Endothelial cell of umbilical vein (primary cell): ENCODE measurements at regions not wholly inside any gene's neighbourhood (a gene's known extent, or its start where the extent isn't known, plus 50 kb on each side); places are given as distances from the start of the nearest gene placed in this dataset.

Experiments
- BruUV-seq: library from RNA; stranded (reverse); fragments of 400-500 nt; replicated peaks from 2 replicates; lab custom pipeline; 2021; lab: Mats Ljungman, UMichigan
- CTCF ChIA-PET: fragments of 300-600, 350-600 bp; sonication (Branson Sonifier 250); formaldehyde crosslinking; loops from one replicate; lab custom pipeline; 2021; ENCODE audit warnings: antibody characterized with exemption, inconsistent platforms; lab: Charles Lee
- POLR2A ChIA-PET: fragments of 300-600, 350-600 bp; sonication (Branson Sonifier 250); formaldehyde crosslinking; loops from one replicate; lab custom pipeline; 2021; ENCODE audit warnings: antibody characterized with exemption, inconsistent platforms; lab: Charles Lee
- DNase-seq: peaks from one replicate; pipeline ENCODE4 v3.0.0-alpha.2; 2011; ENCODE audit warnings: low read depth, low spot score
- FAIRE-seq: peaks from 2 replicates; lab custom pipeline; 2011; peaks lifted over from hg19 to GRCh38; lab: Jason Lieb, UNC
- H2AFZ ChIP-seq: 2 replicates; pipeline ENCODE4 v1.6.0; 2012; ENCODE audit warnings: low read depth, low read length, control low read depth, inconsistent platforms
- H3K27ac ChIP-seq: 2 replicates; pipeline ENCODE4 v1.5.1; 2011; ENCODE audit warnings: low read depth, mild to moderate bottlenecking, control low read depth, low read length, moderate library complexity; ENCODE audit not compliant: insufficient read depth
- H3K27me3 ChIP-seq, 2 experiments: 2 replicates each; pipeline versions ENCODE4 v1.6.0 to v1.6.1; 2011; ENCODE audit warnings: low read length in 2 of 2, mixed read lengths in 1 of 2; ENCODE audit not compliant: control insufficient read depth in 2 of 2, insufficient read depth in 2 of 2
- H3K36me3 ChIP-seq, 2 experiments: 2 replicates in 1 of 2; 3 replicates in 1 of 2; pipeline ENCODE4 v1.5.1; 2011; ENCODE audit warnings: low read length in 2 of 2, mild to moderate bottlenecking in 1 of 2, moderate library complexity in 1 of 2; ENCODE audit not compliant: control insufficient read depth in 2 of 2, insufficient read depth in 2 of 2; ENCODE audit errors: extremely low read depth in 1 of 2
- H3K4me1 ChIP-seq: 3 replicates; pipeline ENCODE4 v1.5.1; 2011; ENCODE audit warnings: mild to moderate bottlenecking, low read length; ENCODE audit not compliant: control insufficient read depth, insufficient read depth; ENCODE audit errors: extremely low read depth
- H3K4me2 ChIP-seq: 2 replicates; pipeline ENCODE4 v1.6.1; 2011; ENCODE audit warnings: low read length, control low read depth, mixed read lengths; ENCODE audit not compliant: insufficient read depth
- H3K4me3 ChIP-seq, 3 experiments: fragments of 200-600 bp in 1 of 3; sonication (generic), shearing (Covaris generic) in 1 of 3; replicated peaks in 1 of 3; 2 replicates each; pipeline ENCODE4 v1.5.1; 2011 to 2016; ENCODE audit warnings: control low read depth in 3 of 3, low read length in 3 of 3, mild to moderate bottlenecking in 2 of 3, inconsistent platforms in 1 of 3, low read depth in 1 of 3, moderate library complexity in 1 of 3; ENCODE audit not compliant: insufficient read depth in 1 of 3
- H3K79me2 ChIP-seq: 2 replicates; pipeline ENCODE4 v1.6.0; 2012; ENCODE audit warnings: low read length, inconsistent platforms; ENCODE audit not compliant: control insufficient read depth, insufficient read depth
- H3K9ac ChIP-seq: replicated peaks from 2 replicates; pipeline ENCODE3; 2011; ENCODE audit warnings: low read length, control low read depth; ENCODE audit not compliant: insufficient read depth; ENCODE audit errors: extremely low read depth
- H3K9me1 ChIP-seq: replicated peaks from 3 replicates; pipeline ENCODE4 v1.6.0; 2011; ENCODE audit warnings: mild to moderate bottlenecking, low read length; ENCODE audit not compliant: control insufficient read depth, insufficient read depth; ENCODE audit errors: extremely low read depth
- H3K9me3 ChIP-seq: replicated peaks from 2 replicates; pipeline ENCODE4 v1.5.1; 2012; ENCODE audit warnings: low read length, inconsistent platforms; ENCODE audit not compliant: control insufficient read depth, insufficient read depth
- H4K20me1 ChIP-seq: replicated peaks from 2 replicates; pipeline ENCODE3; 2011; ENCODE audit warnings: mild to moderate bottlenecking, low read length; ENCODE audit not compliant: control insufficient read depth, insufficient read depth; ENCODE audit errors: extremely low read depth
- EZH2 ChIP-seq: IDR thresholded peaks from 2 replicates; pipeline ENCODE4 v1.6.1; 2012; ENCODE audit warnings: borderline replicate concordance, low read depth, mild to moderate bottlenecking, moderate library complexity, low read length, inconsistent platforms; ENCODE audit not compliant: severe bottlenecking
- FOS ChIP-seq: IDR thresholded peaks from 2 replicates; pipeline ENCODE4 v1.6.1; 2011; ENCODE audit warnings: mild to moderate bottlenecking, low read length, moderate library complexity, borderline replicate concordance; ENCODE audit not compliant: insufficient read depth
- GATA2 ChIP-seq: IDR thresholded peaks from 2 replicates; pipeline ENCODE4 v1.7.0; 2011; ENCODE audit warnings: low read depth, mild to moderate bottlenecking, moderate library complexity, mixed read lengths, low read length; ENCODE audit not compliant: insufficient read length, insufficient read depth
- JUN ChIP-seq: IDR thresholded peaks from 2 replicates; pipeline ENCODE4 v1.6.1; 2011; ENCODE audit warnings: borderline replicate concordance, low read depth; ENCODE audit not compliant: insufficient read length, insufficient read depth
- MAX ChIP-seq: IDR thresholded peaks from 2 replicates; pipeline ENCODE4 v1.6.1; 2011; ENCODE audit not compliant: insufficient read depth, insufficient read length
- MYC ChIP-seq: IDR thresholded peaks from one replicate; pipeline ENCODE4 v1.6.1; 2011; ENCODE audit warnings: mild to moderate bottlenecking, low read depth, low read length
- POLR2A ChIP-seq: IDR thresholded peaks from 2 replicates; pipeline ENCODE4 v1.6.1; 2012; ENCODE audit warnings: low read depth, mild to moderate bottlenecking, control low read depth, low read length
- POLR2AphosphoS5 ChIP-seq: IDR thresholded peaks from 2 replicates; pipeline ENCODE4 v1.6.1; 2012; ENCODE audit warnings: low read depth, mild to moderate bottlenecking, control low read depth, low read length, moderate library complexity; ENCODE audit not compliant: insufficient read depth
- dilution Hi-C: fragments of 300-500 bp; cut with MboI; formaldehyde crosslinking; loops from one replicate; pipeline ENCODE4 v1.15.0; 2019; ENCODE audit warnings: low sequenced_read_pairs; ENCODE audit not compliant: extremely low pct_ligation_motif_present
- intact Hi-C: fragments of 100-400 bp; cut with micrococcal nuclease; formaldehyde crosslinking; loops from one replicate; pipeline ENCODE4 v1.10.0; 2022
- TF ChIP-seq, protein P1 (sequence below), 2 donors: IDR thresholded peaks; 1 replicate in 1 of 2; 2 replicates in 1 of 2; pipeline ENCODE4 v1.5.1; 2011; ENCODE audit warnings: low read length in 2 of 2, mild to moderate bottlenecking in 2 of 2, moderate library complexity in 2 of 2, control low read depth in 1 of 2, inconsistent platforms in 1 of 2, low read depth in 1 of 2; ENCODE audit not compliant: insufficient read depth in 1 of 2; ENCODE audit errors: extremely low read depth in 1 of 2

- FAIRE-seq (no peak), DNase-seq (no peak)
- H3K27me3 ChIP-seq = no peaks in the 10 kb centered on the region
- H3K4me1 ChIP-seq = no peaks in the 10 kb centered on the region
- intact Hi-C loops = no loop called here
- POLR2A ChIA-PET = no interaction called here
- CTCF ChIA-PET = no interaction called here
- H3K4me3 ChIP-seq = no peak overlapping the region
- dilution Hi-C loops = no loop called here
- H3K9me1 ChIP-seq = no peaks in the 10 kb centered on the region
- H3K79me2 ChIP-seq = no peaks in the 10 kb centered on the region
- H3K9ac ChIP-seq = no peak overlapping the region
- no TSS peak for BruUV-seq
- no peaks in the 10 kb centered on the region for H4K20me1 ChIP-seq
- no peak overlapping the region for H3K27ac ChIP-seq
- H3K4me2 ChIP-seq = no peak overlapping the region
- H2AFZ ChIP-seq = no peak overlapping the region
- H3K36me3 ChIP-seq = no peaks in the 10 kb centered on the region
- no peaks in the 10 kb centered on the region for H3K9me3 ChIP-seq
- TF ChIP-seq, protein P1, sequence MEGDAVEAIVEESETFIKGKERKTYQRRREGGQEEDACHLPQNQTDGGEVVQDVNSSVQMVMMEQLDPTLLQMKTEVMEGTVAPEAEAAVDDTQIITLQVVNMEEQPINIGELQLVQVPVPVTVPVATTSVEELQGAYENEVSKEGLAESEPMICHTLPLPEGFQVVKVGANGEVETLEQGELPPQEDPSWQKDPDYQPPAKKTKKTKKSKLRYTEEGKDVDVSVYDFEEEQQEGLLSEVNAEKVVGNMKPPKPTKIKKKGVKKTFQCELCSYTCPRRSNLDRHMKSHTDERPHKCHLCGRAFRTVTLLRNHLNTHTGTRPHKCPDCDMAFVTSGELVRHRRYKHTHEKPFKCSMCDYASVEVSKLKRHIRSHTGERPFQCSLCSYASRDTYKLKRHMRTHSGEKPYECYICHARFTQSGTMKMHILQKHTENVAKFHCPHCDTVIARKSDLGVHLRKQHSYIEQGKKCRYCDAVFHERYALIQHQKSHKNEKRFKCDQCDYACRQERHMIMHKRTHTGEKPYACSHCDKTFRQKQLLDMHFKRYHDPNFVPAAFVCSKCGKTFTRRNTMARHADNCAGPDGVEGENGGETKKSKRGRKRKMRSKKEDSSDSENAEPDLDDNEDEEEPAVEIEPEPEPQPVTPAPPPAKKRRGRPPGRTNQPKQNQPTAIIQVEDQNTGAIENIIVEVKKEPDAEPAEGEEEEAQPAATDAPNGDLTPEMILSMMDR (IDR thresholded peaks at IDR 0.05; ENCODE audit: extremely low read depth in 1 of 2, insufficient read depth in 1 of 2, low read depth in 1 of 2, low read length in 2 of 2) = no peak
- TF ChIP-seq FOS (no peak), EZH2 (no peak), GATA2 (no peak), POLR2AphosphoS5 (no peak), MYC (no peak)
Observed at GRCh38 chr7:69166979-69167516, 431.2 kb upstream of the AUTS2 start.

DNA sequence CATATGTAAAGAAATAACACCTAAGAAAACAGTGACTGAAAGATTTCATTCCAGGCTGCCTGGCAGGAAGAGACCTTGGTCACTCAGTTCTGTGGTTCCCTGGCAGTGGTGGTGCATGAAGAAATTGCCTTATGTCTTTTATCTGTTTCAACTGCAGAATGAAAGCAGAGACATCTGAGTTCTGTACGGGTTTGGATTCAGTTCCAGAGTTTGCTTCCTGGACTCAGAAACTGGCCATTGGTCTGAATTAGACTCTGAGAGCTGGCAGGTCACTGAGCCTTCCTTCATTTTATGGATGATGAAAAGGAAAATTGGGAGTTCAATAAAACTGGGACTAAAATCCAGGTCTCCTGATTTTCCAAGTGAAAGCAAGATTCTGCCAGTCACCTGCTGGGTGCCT is 428.9 kb upstream of the AUTS2 start:
- dilution Hi-C loops = no loop called here
- Histone ChIP-seq H3K9me1 (no peaks in the 10 kb centered on the region), H3K4me1 (no peaks in the 10 kb centered on the region), H3K9me3 (no peaks in the 10 kb centered on the region), H3K9ac (no peak overlapping the region), H3K27ac (no peak overlapping the region), H3K4me3 (no peak overlapping the region), H3K4me2 (no peak overlapping the region), H3K79me2 (no peaks in the 10 kb centered on the region), H4K20me1 (no peaks in the 10 kb centered on the region), H3K36me3 (no peaks in the 10 kb centered on the region), H3K27me3 (no peaks in the 10 kb centered on the region), H2AFZ (no peak overlapping the region)
- no peak for TF ChIP-seq EZH2
- TF ChIP-seq MYC = no peak
- TF ChIP-seq FOS = no peak
- TF ChIP-seq POLR2A = no peak
- TF ChIP-seq POLR2AphosphoS5 = no peak
- TF ChIP-seq GATA2 = no peak
- TF ChIP-seq, protein P1 (IDR thresholded peaks at IDR 0.05; ENCODE audit: extremely low read depth in 1 of 2, insufficient read depth in 1 of 2, low read depth in 1 of 2, low read length in 2 of 2) = no peak
- TF ChIP-seq JUN = no peak
- TF ChIP-seq MAX = no peak
- FAIRE-seq = no peak
- intact Hi-C loops = no loop called here
- POLR2A ChIA-PET = no interaction called here
- CTCF ChIA-PET = no interaction called here
- BruUV-seq = no TSS peak
- DNase-seq = no peak
